H1 (cell line): ENCODE measurements at regions not wholly inside any gene's neighbourhood (a gene's known extent, or its start where the extent isn't known, plus 50 kb on each side); places are given as distances from the start of the nearest gene placed in this dataset.

Experiments used
- CTCF ChIP-seq, 3 experiments: IDR thresholded peaks; 1 replicate in 2 of 3; 2 replicates in 1 of 3; pipeline versions ENCODE4 v1.5.1 to v1.6.1; 2011; ENCODE audit warnings: low read length in 3 of 3, mild to moderate bottlenecking in 3 of 3, inconsistent platforms in 2 of 3, low read depth in 1 of 3, moderate library complexity in 1 of 3; ENCODE audit not compliant: insufficient read depth in 1 of 3; ENCODE audit errors: control extremely low read depth in 1 of 3
- GABPA ChIP-seq: IDR thresholded peaks from 2 replicates; pipeline ENCODE4 v1.6.1; 2011; ENCODE audit warnings: mild to moderate bottlenecking, low read length, moderate library complexity, borderline replicate concordance; ENCODE audit not compliant: insufficient read depth
- POLR2A ChIP-seq, 2 experiments: IDR thresholded peaks; 1 replicate in 1 of 2; 2 replicates in 1 of 2; pipeline ENCODE4 v1.6.1; 2011; ENCODE audit warnings: low read depth in 2 of 2, low read length in 2 of 2, mild to moderate bottlenecking in 2 of 2; ENCODE audit errors: control extremely low read depth in 1 of 2
- RAD21 ChIP-seq, 2 experiments: IDR thresholded peaks in 1 of 2; conservative IDR thresholded peaks in 1 of 2; 2 replicates each; pipeline ENCODE4 v1.6.1; 2011; ENCODE audit warnings: low read depth in 2 of 2, low read length in 2 of 2, improper control_type of control experiment in 1 of 2, inconsistent platforms in 1 of 2, mild to moderate bottlenecking in 1 of 2, moderate library complexity in 1 of 2
- RXRA ChIP-seq: IDR thresholded peaks from 2 replicates; pipeline ENCODE4 v1.6.1; 2011; ENCODE audit warnings: low read depth, mild to moderate bottlenecking, low read length, moderate library complexity; ENCODE audit not compliant: insufficient read depth
- SIRT6 ChIP-seq: IDR thresholded peaks from one replicate; pipeline ENCODE4 v1.7.1; 2012; ENCODE audit warnings: low read length, inconsistent platforms
- SP2 ChIP-seq: IDR thresholded peaks from 2 replicates; pipeline ENCODE4 v1.6.1; 2012; ENCODE audit warnings: mild to moderate bottlenecking, low read length, inconsistent platforms
- TAF1 ChIP-seq: IDR thresholded peaks from 2 replicates; pipeline ENCODE4 v1.6.1; 2011; ENCODE audit warnings: mild to moderate bottlenecking, low read depth, low read length

- TF ChIP-seq TAF1 (no peak), SIRT6 (no peak), GABPA (no peak), RXRA (no peak), RAD21 (IDR thresholded peaks at IDR 0.05 in 1 of 2, conservative IDR thresholded peaks at IDR 0.05 in 1 of 2; ENCODE audit: low read depth in 2 of 2, low read length in 2 of 2) (no peak), POLR2A (IDR thresholded peaks at IDR 0.05; ENCODE audit: control extremely low read depth in 1 of 2, low read depth in 2 of 2, low read length in 2 of 2) (no peak), CTCF (IDR thresholded peaks at IDR 0.05; ENCODE audit: control extremely low read depth in 1 of 3, insufficient read depth in 1 of 3, low read depth in 1 of 3, low read length in 3 of 3) (no peak), SP2 (no peak)
Observed at GRCh38 chr9:117945286-117945685, 241.1 kb downstream of the TLR4 start.
